CD4-positive, alpha-beta T cell treated with Interleukin-4 for 4 hours (primary cell): ENCODE measurements at regions not wholly inside any gene's neighbourhood (a gene's known extent, or its start where the extent isn't known, plus 50 kb on each side); places are given as distances from the start of the nearest gene placed in this dataset.
"Not testable (repeated sequence)": the region's sequence is repeated elsewhere in the genome, so short reads cannot be mapped to it uniquely, and the experiment has no call there.

Experiments
- DNase-seq: peaks from one replicate; pipeline ENCODE4 v3.0.0-alpha.2; 2020

GRCh38 chr4:20196476-20196875, 55.2 kb upstream of the SLIT2 start:
- no peak for DNase-seq

- no peak for DNase-seq
Observed at GRCh38 chr4:20195071-20195885, 56.4 kb upstream of the SLIT2 start.

- DNase-seq: no peak
Observed at GRCh38 chr4:20194123-20195013, 57.3 kb upstream of the SLIT2 start.

- DNase-seq: no peak
Observed at GRCh38 chr4:20193141-20193936, 58.4 kb upstream of the SLIT2 start.

- DNase-seq: no peak
Observed at GRCh38 chr4:20192736-20193135, 59.0 kb upstream of the SLIT2 start.

- no peak for DNase-seq
Observed at GRCh38 chr4:20185103-20185502, 66.6 kb upstream of the SLIT2 start.

GRCh38 chr4:20183131-20183530, 68.6 kb upstream of the SLIT2 start:
- not testable (repeated sequence) for DNase-seq

GRCh38 chr4:20181926-20182325, 69.8 kb upstream of the SLIT2 start:
- DNase-seq: no peak

GRCh38 chr4:20180509-20180908, 71.2 kb upstream of the SLIT2 start:
- DNase-seq: no peak

- no peak for DNase-seq
Observed at GRCh38 chr4:20178902-20179576, 72.7 kb upstream of the SLIT2 start.

GRCh38 chr4:20176881-20177280, 74.8 kb upstream of the SLIT2 start:
- no peak for DNase-seq

- no peak for DNase-seq
Observed at GRCh38 chr4:20172070-20172760, 79.5 kb upstream of the SLIT2 start.

GRCh38 chr4:20166544-20166943, 85.2 kb upstream of the SLIT2 start:
- DNase-seq: no peak

- no peak for DNase-seq
Observed at GRCh38 chr4:20159516-20159915, 92.2 kb upstream of the SLIT2 start.

GRCh38 chr4:20158195-20158594, 93.5 kb upstream of the SLIT2 start:
- no peak for DNase-seq

- DNase-seq: no peak
Observed at GRCh38 chr4:20151436-20151835, 100.3 kb upstream of the SLIT2 start.

GRCh38 chr4:20149143-20149542, 102.6 kb upstream of the SLIT2 start:
- not testable (repeated sequence) for DNase-seq

GRCh38 chr4:20137176-20137575, 114.5 kb upstream of the SLIT2 start:
- DNase-seq: no peak

- DNase-seq: no peak
Observed at GRCh38 chr4:20127626-20128025, 124.1 kb upstream of the SLIT2 start.

GRCh38 chr4:20126906-20127305, 124.8 kb upstream of the SLIT2 start:
- DNase-seq: no peak

GRCh38 chr4:20124317-20125026, 127.2 kb upstream of the SLIT2 start:
- no peak for DNase-seq
